Activated CD4-positive, alpha-beta T cell treated with anti-CD3 and anti-CD28 coated beads for 36 hours (primary cell): ENCODE measurements at regions not wholly inside any gene's neighbourhood (a gene's known extent, or its start where the extent isn't known, plus 50 kb on each side); places are given as distances from the start of the nearest gene placed in this dataset.
"Not testable (repeated sequence)": the region's sequence is repeated elsewhere in the genome, so short reads cannot be mapped to it uniquely, and the experiment has no call there.

Source experiments
- ATAC-seq: fragments of 200-7000 bp; cut with Tn5 transposase; one replicate; pipeline ENCODE4 v1.10.0; 2021; ENCODE audit warnings: mild to moderate bottlenecking, moderate library complexity
- CTCF ChIA-PET: fragments of 350-600 bp; sonication (Branson Sonifier 250); formaldehyde crosslinking; loops from one replicate; lab custom pipeline; 2021; ENCODE audit warnings: antibody characterized with exemption; lab: Charles Lee
- POLR2A ChIA-PET: fragments of 350-600 bp; sonication (Branson Sonifier 250); formaldehyde crosslinking; loops from one replicate; lab custom pipeline; 2021; ENCODE audit warnings: antibody characterized with exemption, inconsistent platforms; lab: Charles Lee
- DNase-seq: peaks from one replicate; pipeline ENCODE4 v3.0.0-alpha.2; 2020
- H3K27ac Mint-ChIP-seq: one replicate; pipeline ENCODE4 v1.8.0; 2021; ENCODE audit warnings: mixed read lengths
- H3K27me3 Mint-ChIP-seq: one replicate; pipeline ENCODE4 v1.8.0; 2021; ENCODE audit warnings: mixed read lengths
- H3K36me3 Mint-ChIP-seq: one replicate; pipeline ENCODE4 v1.8.0; 2021; ENCODE audit warnings: low read depth, mixed read lengths
- H3K4me1 Mint-ChIP-seq: one replicate; pipeline ENCODE4 v1.8.0; 2021; ENCODE audit warnings: mixed read lengths
- H3K4me3 Mint-ChIP-seq: one replicate; pipeline ENCODE4 v1.8.0; 2021; ENCODE audit warnings: mild to moderate bottlenecking, moderate library complexity, mixed read lengths
- H3K9me3 Mint-ChIP-seq: one replicate; pipeline ENCODE4 v1.8.0; 2021; ENCODE audit warnings: low read depth, mixed read lengths
- intact Hi-C, 2 experiments: fragments of 100-400 bp; cut with DNase I in 1 of 2; cut with micrococcal nuclease in 1 of 2; formaldehyde crosslinking; loops; one replicate each; pipeline versions ENCODE4 v1.14.2 to v1.15.1; 2022 to 2024; cut with DNase I, micrococcal nuclease

DNA sequence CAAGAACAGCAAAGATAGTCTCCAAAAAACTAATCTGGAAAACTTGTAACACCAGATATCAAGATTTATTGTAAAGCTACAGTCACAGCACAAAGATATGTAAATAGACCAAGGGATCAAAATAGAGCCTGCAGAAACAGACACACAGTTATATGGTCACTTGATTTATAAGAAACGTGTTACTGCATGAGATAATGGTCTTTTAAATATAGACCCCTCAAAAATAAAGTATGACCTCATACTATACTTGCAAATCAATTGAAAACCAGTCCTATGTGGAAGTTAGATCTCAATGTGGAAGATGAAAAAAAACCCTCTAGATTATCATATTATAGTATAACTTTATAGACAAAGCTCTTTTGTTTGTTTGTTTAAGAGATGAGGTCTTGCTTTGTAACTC lies 247.3 kb upstream of the CNR1 start:
- no peaks in the 10 kb centered on the region for H3K36me3 Mint-ChIP-seq
- intact Hi-C loops = no loop called here
- CTCF ChIA-PET = no interaction called here
- H3K4me1 Mint-ChIP-seq = no peaks in the 10 kb centered on the region
- no peaks in the 10 kb centered on the region for H3K27me3 Mint-ChIP-seq
- no peak overlapping the region for H3K4me3 Mint-ChIP-seq
- H3K27ac Mint-ChIP-seq = no peak overlapping the region
- POLR2A ChIA-PET = no interaction called here
- H3K9me3 Mint-ChIP-seq = peaks cover 2% of the 10 kb centered on the region
- no peak for DNase-seq
- no peak for ATAC-seq

DNA sequence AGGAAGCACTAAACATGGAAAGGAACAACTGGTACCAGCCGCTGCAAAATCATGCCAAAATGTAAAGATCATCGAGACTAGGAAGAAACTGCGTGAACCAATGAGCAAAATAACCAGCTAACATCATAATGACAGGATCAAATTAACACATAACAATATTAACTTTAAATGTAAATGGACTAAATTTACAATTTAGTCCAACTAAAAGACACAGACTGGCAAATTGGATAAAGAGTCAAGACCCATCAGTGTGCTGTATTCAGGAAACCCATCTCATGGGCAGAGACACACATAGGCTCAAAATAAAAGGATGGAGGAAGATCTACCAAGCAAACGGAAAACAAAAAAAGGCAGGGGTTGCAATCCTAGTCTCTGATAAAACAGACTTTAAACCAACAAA lies 242.2 kb upstream of the CNR1 start:
- H3K4me3 Mint-ChIP-seq, CTCF ChIA-PET, DNase-seq, H3K36me3 Mint-ChIP-seq, H3K27me3 Mint-ChIP-seq, POLR2A ChIA-PET, H3K27ac Mint-ChIP-seq, intact Hi-C loops, H3K4me1 Mint-ChIP-seq, H3K9me3 Mint-ChIP-seq, ATAC-seq: not testable (repeated sequence)

DNA sequence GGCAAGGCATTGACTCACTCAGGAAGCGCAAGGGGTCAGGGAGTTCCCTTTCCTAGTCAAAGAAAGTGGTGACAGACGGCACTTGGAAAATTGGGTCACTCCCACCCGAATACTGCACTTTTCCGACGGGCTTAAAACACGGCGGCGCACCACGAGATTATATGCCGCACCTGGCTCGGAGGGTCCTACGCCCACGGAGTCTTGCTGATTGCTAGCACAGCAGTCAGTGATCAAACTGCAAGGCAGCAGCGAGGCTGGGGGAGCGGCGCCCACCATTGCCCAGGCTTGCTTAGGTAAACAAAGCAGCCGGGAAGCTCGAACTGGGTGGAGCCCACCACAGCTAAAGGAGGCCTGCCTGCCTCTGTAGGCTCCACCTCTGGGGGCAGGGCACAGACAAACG lies 240.5 kb upstream of the CNR1 start:
- H3K4me3 Mint-ChIP-seq, POLR2A ChIA-PET, ATAC-seq, CTCF ChIA-PET, H3K36me3 Mint-ChIP-seq, H3K27me3 Mint-ChIP-seq, H3K9me3 Mint-ChIP-seq, H3K4me1 Mint-ChIP-seq, DNase-seq, intact Hi-C loops, H3K27ac Mint-ChIP-seq: not testable (repeated sequence)

DNA sequence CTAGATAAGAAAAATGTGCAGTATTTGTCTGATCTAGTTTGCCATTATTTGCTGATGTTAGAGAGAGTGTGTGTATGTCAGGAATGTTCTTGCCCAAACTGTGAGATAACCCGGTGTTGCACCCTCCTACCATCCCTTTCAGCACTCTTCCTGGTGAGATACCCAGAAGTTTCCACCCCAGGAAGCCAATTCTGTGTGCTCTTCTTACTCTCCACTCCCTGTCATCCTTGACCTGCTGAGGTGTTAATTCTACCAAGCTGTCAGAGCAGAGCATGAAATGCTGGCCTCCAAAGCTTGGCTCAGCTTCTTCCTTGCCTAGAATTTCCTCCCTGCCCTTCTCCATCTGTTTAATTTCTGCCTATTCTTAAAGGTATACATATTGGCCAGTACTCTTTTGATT lies 237.3 kb upstream of the CNR1 start:
- CTCF ChIA-PET = interaction anchor here (0.7 kb wide), 1 partner anchor 87 kb away, joined by 3 read pairs; no protein-coding TSS in a partner anchor
- intact Hi-C loops = no loop called here
- H3K27ac Mint-ChIP-seq = no peak overlapping the region
- no peaks in the 10 kb centered on the region for H3K9me3 Mint-ChIP-seq
- peaks cover 3% of the 10 kb centered on the region for H3K27me3 Mint-ChIP-seq
- POLR2A ChIA-PET = no interaction called here
- ATAC-seq (no peak), DNase-seq (no peak)
- no peaks in the 10 kb centered on the region for H3K4me1 Mint-ChIP-seq
- no peaks in the 10 kb centered on the region for H3K36me3 Mint-ChIP-seq
- H3K4me3 Mint-ChIP-seq = no peak overlapping the region

DNA sequence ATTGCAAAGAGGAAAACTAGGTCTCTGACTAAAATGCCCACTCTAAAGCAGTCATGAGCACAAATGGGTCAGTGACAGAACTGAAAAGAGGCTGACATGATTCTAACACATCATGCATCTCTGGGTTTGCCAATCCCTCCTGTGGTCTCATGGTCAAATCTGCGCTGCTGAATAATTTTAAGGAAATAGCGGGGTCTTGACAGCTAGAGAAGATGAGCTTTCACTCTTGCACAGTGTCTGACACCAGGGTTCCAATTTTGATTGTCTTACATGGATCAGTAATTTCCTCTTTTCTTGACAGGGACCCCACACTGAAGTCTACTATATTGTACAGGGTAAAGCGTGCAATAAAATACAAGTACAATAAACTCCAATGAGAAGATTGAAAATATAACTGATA lies 236.8 kb upstream of the CNR1 start:
- no peak overlapping the region for H3K27ac Mint-ChIP-seq
- intact Hi-C loops = no loop called here
- H3K36me3 Mint-ChIP-seq = no peaks in the 10 kb centered on the region
- DNase-seq = no peak
- no peak overlapping the region for H3K4me3 Mint-ChIP-seq
- no peak for ATAC-seq
- no peaks in the 10 kb centered on the region for H3K4me1 Mint-ChIP-seq
- ChIA-PET POLR2A (no interaction called here), CTCF (no interaction called here)
- H3K27me3 Mint-ChIP-seq = peaks cover 3% of the 10 kb centered on the region
- no peaks in the 10 kb centered on the region for H3K9me3 Mint-ChIP-seq

DNA sequence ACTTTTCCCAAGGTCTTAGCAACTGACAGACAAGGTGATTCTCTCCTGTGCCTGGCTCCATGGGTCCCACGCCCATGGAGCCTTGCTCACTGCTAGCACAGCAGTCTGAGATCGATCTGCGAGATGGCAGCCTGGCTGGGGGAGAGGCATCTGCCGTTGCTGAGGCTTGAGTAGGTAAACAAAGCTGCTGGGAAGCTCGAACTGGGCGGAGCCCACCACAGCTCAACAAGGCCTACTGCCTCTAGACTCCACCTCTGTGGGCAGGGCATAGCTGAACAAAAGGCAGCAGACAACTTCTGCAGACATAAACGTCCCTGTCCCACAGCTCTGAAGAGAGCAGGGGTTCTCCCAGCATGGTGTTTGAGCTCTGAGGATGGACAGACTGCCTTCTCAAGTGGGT lies 224.9 kb upstream of the CNR1 start:
- CTCF ChIA-PET = not testable (repeated sequence)

DNA sequence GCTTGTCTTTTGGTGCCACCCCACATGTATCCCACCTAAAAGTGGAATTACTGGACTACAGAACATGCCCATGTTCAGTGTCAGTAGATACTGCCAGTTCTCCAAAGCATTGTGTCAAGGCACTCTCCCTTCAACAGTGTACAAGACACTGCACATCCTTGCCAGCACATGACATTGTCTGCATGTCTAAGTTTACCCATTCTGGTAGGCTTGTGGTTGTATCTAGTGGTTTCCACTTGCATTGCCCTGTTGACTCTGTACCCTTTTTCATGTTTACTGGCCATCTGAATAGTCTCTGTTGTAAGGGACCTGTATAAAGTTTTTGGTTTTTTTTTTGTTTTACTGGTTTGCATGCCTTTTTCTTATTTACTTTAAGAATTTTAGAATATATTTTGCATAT lies 222.4 kb upstream of the CNR1 start:
- Mint-ChIP-seq H3K27ac (no peak overlapping the region), H3K4me1 (no peaks in the 10 kb centered on the region), H3K27me3 (peaks cover 6% of the 10 kb centered on the region), H3K4me3 (no peak overlapping the region), H3K9me3 (no peaks in the 10 kb centered on the region), H3K36me3 (no peaks in the 10 kb centered on the region)
- intact Hi-C loops = no loop called here
- ChIA-PET CTCF (interaction anchor here (0.7 kb wide), 1 partner anchor 831 kb away, joined by 4 read pairs; no protein-coding TSS in a partner anchor), POLR2A (no interaction called here)
- DNase-seq (no peak), ATAC-seq (no peak)

More for the DNA sequence above, 224.9 kb upstream of the CNR1 start:
- DNase-seq, H3K36me3 Mint-ChIP-seq, POLR2A ChIA-PET, H3K9me3 Mint-ChIP-seq, ATAC-seq, H3K27ac Mint-ChIP-seq, H3K4me3 Mint-ChIP-seq, intact Hi-C loops, H3K27me3 Mint-ChIP-seq, H3K4me1 Mint-ChIP-seq: not testable (repeated sequence)

DNA sequence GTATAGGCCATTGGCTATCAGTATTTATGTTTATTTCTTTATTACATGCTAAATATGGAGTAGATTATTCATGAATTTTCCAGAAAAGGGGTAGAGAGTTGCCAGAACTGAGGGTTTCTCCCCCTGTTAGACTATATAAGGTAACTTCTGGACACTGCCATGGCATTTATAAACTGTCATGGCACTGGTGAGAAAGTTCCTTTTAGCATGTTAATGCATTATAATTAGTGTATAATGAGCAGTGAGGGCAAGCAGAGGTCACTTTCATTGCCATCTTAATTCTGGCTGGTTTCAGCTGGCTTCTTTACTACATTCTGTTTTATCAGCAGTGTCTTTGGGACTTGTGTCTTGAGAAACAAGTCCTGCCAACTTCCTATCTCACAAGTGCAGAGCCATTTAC lies 220.0 kb upstream of the CNR1 start:
- no peak for ATAC-seq
- ChIA-PET POLR2A (no interaction called here), CTCF (no interaction called here)
- DNase-seq = no peak
- Mint-ChIP-seq H3K27ac (no peak overlapping the region), H3K9me3 (no peaks in the 10 kb centered on the region), H3K4me1 (no peaks in the 10 kb centered on the region), H3K27me3 (peaks cover 11% of the 10 kb centered on the region), H3K4me3 (no peak overlapping the region), H3K36me3 (no peaks in the 10 kb centered on the region)
- intact Hi-C loops = no loop called here

DNA sequence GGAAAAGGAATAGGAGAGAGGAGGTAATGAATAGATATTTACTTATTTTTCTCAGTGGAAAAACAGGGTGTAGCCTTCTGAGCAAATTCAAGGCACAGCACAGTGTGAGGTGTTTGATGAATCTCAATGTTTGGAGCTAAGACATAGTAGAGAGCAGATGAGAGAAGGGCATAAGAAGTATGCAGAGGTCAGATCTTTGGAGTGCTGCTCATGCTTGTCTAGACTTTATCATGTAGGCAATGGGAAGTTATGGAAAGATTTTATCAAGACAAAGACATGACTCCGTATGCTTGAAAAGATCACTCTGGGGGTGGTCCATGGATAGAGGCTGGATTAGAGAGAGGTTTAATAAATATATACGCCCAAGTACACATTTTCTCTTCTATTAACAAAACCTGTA lies 217.0 kb upstream of the CNR1 start:
- ChIA-PET POLR2A (no interaction called here), CTCF (no interaction called here)
- Mint-ChIP-seq H3K4me1 (no peaks in the 10 kb centered on the region), H3K27me3 (peaks cover 8% of the 10 kb centered on the region), H3K4me3 (no peak overlapping the region), H3K36me3 (no peaks in the 10 kb centered on the region), H3K27ac (no peak overlapping the region), H3K9me3 (no peaks in the 10 kb centered on the region)
- ATAC-seq = no peak
- intact Hi-C loops = no loop called here
- DNase-seq = no peak

DNA sequence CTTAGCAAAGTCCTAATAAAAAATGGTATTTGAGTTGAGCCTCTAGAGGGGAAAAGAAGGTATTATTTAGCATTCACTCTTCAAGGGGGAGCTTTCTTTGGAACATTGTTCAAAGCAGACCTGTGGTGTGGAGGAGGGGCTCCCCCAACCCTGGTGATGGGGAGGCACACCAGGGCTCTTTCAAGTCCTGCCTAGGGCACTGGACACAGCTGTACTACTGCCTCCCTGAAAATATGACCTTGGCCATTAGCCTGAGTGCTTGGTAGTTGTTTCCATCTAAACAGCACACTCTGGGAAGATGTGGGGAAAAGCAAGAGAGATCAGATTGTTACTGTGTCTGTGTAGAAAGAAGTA lies 215.1 kb upstream of the CNR1 start:
- DNase-seq (no peak), ATAC-seq (no peak)
- ChIA-PET CTCF (no interaction called here), POLR2A (no interaction called here)
- Mint-ChIP-seq H3K27ac (no peak overlapping the region), H3K36me3 (no peaks in the 10 kb centered on the region), H3K4me3 (no peak overlapping the region), H3K4me1 (no peaks in the 10 kb centered on the region), H3K27me3 (peaks cover 8% of the 10 kb centered on the region), H3K9me3 (no peaks in the 10 kb centered on the region)
- intact Hi-C loops = no loop called here

DNA sequence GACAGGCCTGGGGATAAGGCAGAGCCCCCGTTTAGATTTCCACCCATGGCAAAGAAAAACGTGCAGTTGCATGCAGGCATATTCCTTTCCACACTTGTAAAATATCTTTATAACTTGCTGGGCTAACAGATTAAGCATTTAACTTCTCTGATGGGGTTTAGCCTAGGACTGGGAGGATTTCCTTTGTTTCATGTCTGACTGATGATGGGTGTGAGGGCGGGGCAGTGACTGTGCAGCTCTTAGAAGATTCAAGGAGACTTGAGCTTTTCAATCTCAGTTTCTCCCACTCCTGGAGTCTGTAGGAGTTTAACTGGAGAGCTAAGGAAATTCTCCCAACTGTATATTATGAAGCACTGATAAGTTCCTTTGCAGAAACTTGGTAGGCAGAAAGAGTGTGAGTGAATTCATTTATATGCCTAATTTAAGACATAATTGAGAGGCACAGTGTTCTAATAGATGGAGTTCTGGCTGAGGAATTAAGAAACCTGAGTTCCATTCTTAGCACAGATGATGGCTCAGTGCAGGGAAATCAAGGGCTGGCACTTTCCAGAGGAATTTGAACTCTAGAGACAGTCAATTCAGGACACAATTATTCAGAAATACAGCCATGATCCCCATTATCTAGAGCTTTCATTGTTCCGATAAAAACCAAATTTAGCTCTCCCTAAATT lies 214.6 kb upstream of the CNR1 start:
- no peak for DNase-seq
- Mint-ChIP-seq H3K4me1 (no peaks in the 10 kb centered on the region), H3K36me3 (no peaks in the 10 kb centered on the region), H3K27ac (no peak overlapping the region), H3K27me3 (peaks cover 8% of the 10 kb centered on the region), H3K4me3 (no peak overlapping the region), H3K9me3 (no peaks in the 10 kb centered on the region)
- ChIA-PET CTCF (no interaction called here), POLR2A (no interaction called here)
- intact Hi-C loops = no loop called here
- no peak for ATAC-seq

DNA sequence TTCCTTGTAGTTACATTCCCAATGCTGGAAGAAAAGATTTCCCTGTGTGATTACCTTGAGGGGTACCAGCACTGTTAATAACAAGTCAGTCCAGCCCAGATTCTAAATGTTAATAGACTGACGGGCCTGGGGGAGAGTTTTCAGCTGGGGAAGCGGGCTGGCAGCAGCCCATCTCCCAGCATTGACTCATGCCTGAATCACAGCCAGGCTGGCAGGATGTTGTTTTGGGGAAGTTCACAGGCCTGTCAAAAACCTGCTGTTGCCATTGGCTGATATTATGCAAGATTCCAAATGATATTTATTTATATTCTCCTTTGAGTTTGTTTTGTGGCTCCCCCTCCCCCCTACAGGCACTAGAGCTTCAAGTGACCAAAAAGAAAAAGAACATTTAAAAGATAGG lies 213.9 kb upstream of the CNR1 start:
- POLR2A ChIA-PET = no interaction called here
- H3K9me3 Mint-ChIP-seq = no peaks in the 10 kb centered on the region
- intact Hi-C loops = no loop called here
- ATAC-seq (no peak), DNase-seq (no peak)
- H3K4me1 Mint-ChIP-seq = no peaks in the 10 kb centered on the region
- no peak overlapping the region for H3K27ac Mint-ChIP-seq
- H3K36me3 Mint-ChIP-seq = no peaks in the 10 kb centered on the region
- CTCF ChIA-PET = no interaction called here
- peaks cover 12% of the 10 kb centered on the region for H3K27me3 Mint-ChIP-seq
- no peak overlapping the region for H3K4me3 Mint-ChIP-seq

DNA sequence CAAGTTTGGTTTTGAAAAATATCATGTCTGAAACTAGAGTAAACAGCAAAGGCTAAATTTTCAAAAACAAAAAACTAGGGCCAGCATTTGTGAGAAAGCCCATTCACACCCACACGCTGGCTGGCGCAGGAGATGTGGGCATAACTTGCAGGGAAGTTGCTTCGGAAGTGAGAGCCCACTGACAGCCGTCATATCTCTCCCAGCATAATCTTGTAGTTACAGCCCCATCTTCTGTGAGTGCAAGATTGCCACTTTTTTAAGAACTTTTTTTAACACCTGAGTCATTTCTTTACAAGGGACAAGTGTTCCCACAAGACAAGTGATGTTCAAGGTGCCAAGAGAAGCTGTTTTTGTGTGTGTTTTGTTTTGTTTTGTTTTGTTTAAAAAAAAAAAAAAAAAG lies 212.5 kb upstream of the CNR1 start:
- POLR2A ChIA-PET = no interaction called here
- H3K36me3 Mint-ChIP-seq = no peaks in the 10 kb centered on the region
- H3K27ac Mint-ChIP-seq = no peak overlapping the region
- H3K9me3 Mint-ChIP-seq = no peaks in the 10 kb centered on the region
- no peak for DNase-seq
- no peak overlapping the region for H3K4me3 Mint-ChIP-seq
- CTCF ChIA-PET = no interaction called here
- ATAC-seq = no peak
- peaks cover 8% of the 10 kb centered on the region for H3K27me3 Mint-ChIP-seq
- intact Hi-C loops = no loop called here
- no peaks in the 10 kb centered on the region for H3K4me1 Mint-ChIP-seq
